ENCODE measurements at regions not wholly inside any gene's neighbourhood (a gene's known extent, or its start where the extent isn't known, plus 50 kb on each side); places are given as distances from the start of the nearest gene placed in this dataset.

- no peak for DNase-seq
These were observed 194.8 kb upstream of the BLID start for GRCh38 chr11:122310766-122311165.

GRCh38 chr11:122309262-122309925 is 193.4 kb upstream of the BLID start:
- no peak for DNase-seq

- no peak for DNase-seq
These were observed 192.2 kb upstream of the BLID start for GRCh38 chr11:122308226-122308625.

- DNase-seq: no peak
These were observed 191.5 kb upstream of the BLID start for GRCh38 chr11:122307476-122308035.

GRCh38 chr11:122306831-122307391 is 190.9 kb upstream of the BLID start:
- no peak for DNase-seq

GRCh38 chr11:122305426-122306320 is 189.7 kb upstream of the BLID start:
- no peak for DNase-seq

- no peak for DNase-seq
These were observed 189.0 kb upstream of the BLID start for GRCh38 chr11:122304973-122305372.

- no peak for DNase-seq
These were observed 188.3 kb upstream of the BLID start for GRCh38 chr11:122304306-122304705.

- no peak for DNase-seq
These were observed 178.0 kb upstream of the BLID start for GRCh38 chr11:122294041-122294440.

GRCh38 chr11:122293296-122294023 is 177.4 kb upstream of the BLID start:
- no peak for DNase-seq

- no peak for DNase-seq
These were observed 171.4 kb upstream of the BLID start for GRCh38 chr11:122287401-122287800.

- DNase-seq: no peak
These were observed 169.3 kb upstream of the BLID start for GRCh38 chr11:122285070-122285988.

GRCh38 chr11:122280870-122281269 is 164.9 kb upstream of the BLID start:
- no peak for DNase-seq

- no peak for DNase-seq
These were observed 163.2 kb upstream of the BLID start for GRCh38 chr11:122279194-122279593.

GRCh38 chr11:122277493-122277892 is 161.5 kb upstream of the BLID start:
- no peak for DNase-seq

- no peak for DNase-seq
These were observed 160.2 kb upstream of the BLID start for GRCh38 chr11:122276221-122276620.

GRCh38 chr11:122275508-122275907 is 159.5 kb upstream of the BLID start:
- DNase-seq: no peak

- no peak for DNase-seq
These were observed 157.6 kb upstream of the BLID start for GRCh38 chr11:122273476-122274191.

- DNase-seq: no peak
These were observed 155.7 kb upstream of the BLID start for GRCh38 chr11:122271745-122272144.

- no peak for DNase-seq
These were observed 155.1 kb upstream of the BLID start for GRCh38 chr11:122271137-122271536.

GRCh38 chr11:122270535-122270934 is 154.5 kb upstream of the BLID start:
- DNase-seq: no peak
